ENCODE measurements at regions not wholly inside any gene's neighbourhood (a gene's known extent, or its start where the extent isn't known, plus 50 kb on each side); places are given as distances from the start of the nearest gene placed in this dataset.

- TF ChIP-seq GATA3 (IDR thresholded peaks at IDR 0.05; ENCODE audit: low read depth, low read length) (no peak), GATA2 (IDR thresholded peaks at IDR 0.05; ENCODE audit: low read depth, low read length) (no peak)
Measured at GRCh38 chr3:110070161-110070916, 733.0 kb upstream of the DPPA4 start.

GRCh38 chr3:110074095-110074494 is 736.7 kb upstream of the DPPA4 start:
- TF ChIP-seq GATA2 (IDR thresholded peaks at IDR 0.05; ENCODE audit: low read depth, low read length) (no peak), GATA3 (IDR thresholded peaks at IDR 0.05; ENCODE audit: low read depth, low read length) (no peak)

DNA sequence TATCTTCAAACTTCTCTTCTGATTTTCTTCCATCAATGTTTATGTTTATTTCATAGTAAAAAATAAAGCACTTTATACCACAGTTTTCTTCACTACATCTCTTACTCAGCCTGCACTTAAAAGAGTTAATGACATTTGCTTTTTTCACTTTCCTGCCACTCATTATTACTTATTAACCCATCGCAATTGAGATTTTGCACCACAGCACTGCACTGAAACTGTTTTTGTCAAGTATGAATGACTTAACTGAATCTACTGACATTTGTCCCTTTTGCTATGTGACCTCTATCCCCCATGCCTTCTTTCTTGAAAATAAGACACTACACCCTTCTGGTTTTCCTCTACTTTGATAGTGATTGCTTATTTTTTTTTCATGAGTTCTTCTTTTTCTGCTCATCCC is 739.7 kb upstream of the DPPA4 start:
- no peak for TF ChIP-seq GATA3 (IDR thresholded peaks at IDR 0.05; ENCODE audit: low read depth, low read length)
- no peak for TF ChIP-seq GATA2 (IDR thresholded peaks at IDR 0.05; ENCODE audit: low read depth, low read length)

- TF ChIP-seq GATA3 (IDR thresholded peaks at IDR 0.05; ENCODE audit: low read depth, low read length) (no peak), GATA2 (IDR thresholded peaks at IDR 0.05; ENCODE audit: low read depth, low read length) (no peak)
Measured at GRCh38 chr3:110093411-110093810, 756.1 kb upstream of the DPPA4 start.

DNA sequence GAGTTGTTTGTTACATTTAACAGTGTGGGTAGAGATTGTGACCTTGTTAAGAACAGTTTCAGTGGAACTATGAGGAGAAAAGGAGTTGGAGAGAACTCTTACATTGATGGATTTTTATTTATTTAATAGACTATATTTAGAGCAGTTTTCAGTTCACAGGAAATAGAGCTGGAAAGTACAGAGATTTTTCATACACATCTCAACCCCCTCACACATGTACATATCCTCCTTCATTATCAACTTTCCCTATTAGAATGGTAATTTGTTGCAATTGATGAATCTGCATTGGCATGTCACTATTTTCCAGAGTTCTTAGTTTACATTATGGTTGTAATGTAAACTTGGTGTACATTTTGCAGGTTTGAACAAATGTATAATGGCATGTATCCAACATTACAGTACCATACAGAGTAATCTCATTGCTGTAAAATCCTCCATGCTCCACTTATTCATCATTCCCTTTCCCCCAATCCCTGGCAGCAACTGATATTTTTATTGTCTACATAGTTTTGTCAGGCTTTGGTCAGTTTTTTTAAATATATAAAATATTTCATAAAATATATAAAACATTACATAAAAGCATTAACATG is 756.6 kb upstream of the DPPA4 start:
- no peak for TF ChIP-seq GATA2 (IDR thresholded peaks at IDR 0.05; ENCODE audit: low read depth, low read length)
- TF ChIP-seq GATA3 (IDR thresholded peaks at IDR 0.05; ENCODE audit: low read depth, low read length): no peak

DNA sequence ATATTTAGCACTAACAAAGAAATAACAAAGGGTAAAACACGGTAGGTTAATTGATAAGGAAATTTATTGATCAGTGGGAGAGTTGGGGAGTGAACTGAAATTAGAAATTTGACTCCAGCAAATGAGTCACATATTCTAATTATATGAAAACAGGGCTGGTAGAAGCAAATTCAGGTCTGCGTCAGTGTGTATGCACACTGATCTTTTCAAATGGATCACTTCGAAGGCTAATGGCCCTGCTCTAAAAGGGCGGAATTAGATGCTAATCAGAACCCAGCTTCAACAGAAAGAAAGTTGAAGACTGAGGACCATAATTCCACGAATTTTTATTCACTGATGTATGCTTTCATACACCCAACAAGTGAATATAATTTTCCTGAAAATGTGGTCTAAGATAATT is 762.4 kb upstream of the DPPA4 start:
- TF ChIP-seq GATA3 (IDR thresholded peaks at IDR 0.05; ENCODE audit: low read depth, low read length): no peak
- TF ChIP-seq GATA2 (IDR thresholded peaks at IDR 0.05; ENCODE audit: low read depth, low read length): no peak

DNA sequence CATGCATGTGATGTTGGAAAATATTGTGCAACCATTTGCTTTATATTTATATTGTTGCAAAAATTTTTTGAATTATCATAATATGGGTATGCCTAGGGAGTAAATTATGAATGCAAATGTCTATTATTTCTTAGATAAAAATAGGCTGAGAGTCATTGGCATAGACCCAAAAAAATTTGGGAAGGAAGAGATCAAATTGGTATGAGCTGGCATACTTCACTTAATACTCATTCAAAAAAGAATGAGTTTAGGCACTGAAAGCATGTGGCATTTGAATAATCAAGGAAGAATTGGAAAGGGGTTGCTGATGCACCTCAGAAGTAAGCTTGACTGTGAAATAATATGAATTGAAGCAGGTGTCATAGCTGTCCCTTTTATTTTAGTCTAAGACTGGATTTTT is 764.0 kb upstream of the DPPA4 start:
- TF ChIP-seq GATA2 (IDR thresholded peaks at IDR 0.05; ENCODE audit: low read depth, low read length) (no peak), GATA3 (IDR thresholded peaks at IDR 0.05; ENCODE audit: low read depth, low read length) (no peak)

DNA sequence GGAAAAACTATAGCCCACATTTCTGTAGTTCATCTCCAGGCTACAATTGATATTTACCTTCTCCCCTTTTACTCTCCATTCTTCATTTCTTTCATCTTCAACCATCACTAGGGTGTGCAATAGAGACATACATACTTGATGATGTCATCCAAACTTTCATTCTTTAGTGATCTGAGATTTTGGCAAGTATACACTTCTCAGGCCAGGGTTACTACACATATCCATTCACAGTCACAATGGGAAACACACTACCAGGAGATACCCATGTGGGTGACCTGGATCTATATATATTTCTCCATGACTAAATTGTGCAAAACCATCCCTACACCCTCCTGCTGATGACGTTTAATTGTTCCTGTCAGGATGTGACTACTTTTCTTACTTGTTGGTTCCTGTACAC is 769.5 kb upstream of the DPPA4 start:
- no peak for TF ChIP-seq GATA3 (IDR thresholded peaks at IDR 0.05; ENCODE audit: low read depth, low read length)
- TF ChIP-seq GATA2 (IDR thresholded peaks at IDR 0.05; ENCODE audit: low read depth, low read length): no peak

DNA sequence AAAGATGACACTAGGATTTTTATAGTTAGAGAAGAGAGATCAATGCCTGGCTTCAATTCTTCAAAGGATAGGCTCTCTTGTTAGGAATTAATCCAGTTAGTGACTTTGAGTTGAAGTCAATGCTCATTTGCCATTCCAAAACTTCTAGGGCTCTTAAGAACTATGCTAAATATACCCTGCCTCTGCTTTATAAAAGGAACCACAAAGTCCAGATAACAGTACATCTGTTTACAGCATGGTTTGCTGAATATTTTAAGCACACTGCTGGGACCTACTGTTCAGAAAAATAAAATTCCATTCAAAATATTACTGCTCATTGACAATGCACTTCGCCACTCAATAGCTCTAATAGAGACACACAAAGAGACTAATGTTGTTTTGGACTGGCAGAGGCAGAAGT is 786.6 kb upstream of the DPPA4 start:
- no peak for TF ChIP-seq GATA2 (IDR thresholded peaks at IDR 0.05; ENCODE audit: low read depth, low read length)
- no peak for TF ChIP-seq GATA3 (IDR thresholded peaks at IDR 0.05; ENCODE audit: low read depth, low read length)

DNA sequence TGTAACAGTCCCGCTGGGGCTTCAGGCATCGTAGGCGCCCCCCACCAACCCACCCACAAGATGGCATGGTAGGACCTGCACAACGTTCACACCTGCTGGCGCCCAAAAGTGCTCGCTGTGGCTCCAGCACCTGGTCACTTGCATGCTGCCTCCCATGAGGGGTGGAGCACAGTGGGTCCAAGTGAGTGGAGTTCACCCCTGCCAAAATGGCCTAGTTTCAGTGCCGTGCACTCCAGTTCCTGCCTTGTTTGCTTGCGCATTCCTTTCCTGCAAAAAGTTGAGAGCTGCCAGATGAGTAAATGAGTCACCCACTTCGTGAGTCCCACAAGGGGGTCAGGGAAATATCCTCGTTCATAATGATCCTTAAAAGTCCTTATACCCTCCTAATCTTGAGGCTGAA is 788.7 kb upstream of the DPPA4 start:
- no peak for TF ChIP-seq GATA2 (IDR thresholded peaks at IDR 0.05; ENCODE audit: low read depth, low read length)
- no peak for TF ChIP-seq GATA3 (IDR thresholded peaks at IDR 0.05; ENCODE audit: low read depth, low read length)

DNA sequence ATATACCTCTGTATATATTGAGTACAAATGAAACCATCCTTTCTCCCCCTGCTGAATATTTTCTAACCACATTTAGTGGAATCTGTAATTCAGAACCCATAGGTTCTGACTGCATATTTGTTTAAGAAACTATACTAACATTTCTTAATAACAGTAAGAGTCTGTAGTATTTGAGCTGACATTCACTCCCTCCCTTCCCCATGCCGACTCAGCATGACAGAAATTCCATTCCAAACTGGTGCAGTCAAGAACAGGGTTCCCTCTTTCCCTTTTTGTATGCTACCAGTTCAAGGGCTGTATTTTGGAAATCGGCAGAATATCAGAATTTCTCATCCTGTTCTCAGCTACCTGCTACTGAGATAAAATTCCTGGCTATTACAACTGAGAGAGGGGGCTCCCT is 796.6 kb upstream of the DPPA4 start:
- no peak for TF ChIP-seq GATA3 (IDR thresholded peaks at IDR 0.05; ENCODE audit: low read depth, low read length)
- no peak for TF ChIP-seq GATA2 (IDR thresholded peaks at IDR 0.05; ENCODE audit: low read depth, low read length)

GRCh38 chr3:110139048-110139447 is 801.7 kb upstream of the DPPA4 start:
- TF ChIP-seq GATA3 (IDR thresholded peaks at IDR 0.05; ENCODE audit: low read depth, low read length) (no peak), GATA2 (IDR thresholded peaks at IDR 0.05; ENCODE audit: low read depth, low read length) (no peak)

GRCh38 chr3:110139821-110140220 is 802.5 kb upstream of the DPPA4 start:
- no peak for TF ChIP-seq GATA2 (IDR thresholded peaks at IDR 0.05; ENCODE audit: low read depth, low read length)
- no peak for TF ChIP-seq GATA3 (IDR thresholded peaks at IDR 0.05; ENCODE audit: low read depth, low read length)

GRCh38 chr3:110149763-110150162 is 812.4 kb upstream of the DPPA4 start:
- TF ChIP-seq GATA2 (IDR thresholded peaks at IDR 0.05; ENCODE audit: low read depth, low read length): no peak

- TF ChIP-seq GATA3 (IDR thresholded peaks at IDR 0.05; ENCODE audit: low read depth, low read length): no peak
- TF ChIP-seq GATA2 (IDR thresholded peaks at IDR 0.05; ENCODE audit: low read depth, low read length): no peak
Measured at GRCh38 chr3:110157221-110157620, 819.9 kb upstream of the DPPA4 start.

All from SH-SY5Y (cell line).